IMR-90 (cell line): ENCODE measurements at regions not wholly inside any gene's neighbourhood (a gene's known extent, or its start where the extent isn't known, plus 50 kb on each side); places are given as distances from the start of the nearest gene placed in this dataset.
"Not testable (repeated sequence)": the region's sequence is repeated elsewhere in the genome, so short reads cannot be mapped to it uniquely, and the experiment has no call there.

Experiments used
- ATAC-seq: fragments of 200-7000 bp; cut with Tn5 transposase; 2 replicates; pipeline ENCODE4 v1.9.1; 2020; ENCODE audit warnings: low read depth, mild to moderate bottlenecking, moderate library complexity
- BruUV-seq: library from RNA; stranded (reverse); fragments of 400-500 nt; replicated peaks from 2 replicates; lab custom pipeline; 2021; lab: Mats Ljungman, UMichigan
- CTCF ChIA-PET: fragments of 300-600 bp; formaldehyde crosslinking; extraction: SDS; loops from one replicate; lab custom pipeline; 2021; ENCODE audit warnings: antibody characterized with exemption; lab: Yijun Ruan, JAX
- POLR2A ChIA-PET: fragments of 300-600 bp; sonication (Branson Sonifier 250); formaldehyde crosslinking; loops from one replicate; lab custom pipeline; 2022; ENCODE audit warnings: antibody characterized with exemption; ENCODE audit not compliant: unreplicated experiment; lab: Charles Lee
- DNase-seq: peaks from one replicate; pipeline ENCODE4 v3.0.0; 2013
- H2AFZ ChIP-seq: replicated peaks from 2 replicates; pipeline ENCODE3; 2013; ENCODE audit warnings: low read length, mild to moderate bottlenecking; ENCODE audit not compliant: poor library complexity
- H2AK5ac ChIP-seq: 2 replicates; pipeline ENCODE4 v1.6.1; 2013; ENCODE audit warnings: low read depth, low read length, inconsistent platforms
- H2AK9ac ChIP-seq: replicated peaks from 2 replicates; pipeline ENCODE3; 2013; ENCODE audit warnings: mild to moderate bottlenecking, low read depth, low read length, moderate library complexity; ENCODE audit not compliant: poor library complexity
- H2BK120ac ChIP-seq: 2 replicates; pipeline ENCODE4 v1.6.1; 2013; ENCODE audit warnings: low read depth, low read length, inconsistent platforms
- H2BK15ac ChIP-seq: 3 replicates; pipeline ENCODE4 v1.6.1; 2013; ENCODE audit warnings: low read depth, low read length, inconsistent platforms
- H2BK20ac ChIP-seq: 2 replicates; pipeline ENCODE4 v1.6.1; 2013; ENCODE audit warnings: low read depth, mild to moderate bottlenecking, inconsistent platforms, low read length, moderate library complexity
- H2BK5ac ChIP-seq: 2 replicates; pipeline ENCODE4 v1.6.1; 2013; ENCODE audit warnings: mild to moderate bottlenecking, low read depth, low read length, inconsistent platforms; ENCODE audit not compliant: poor library complexity, severe bottlenecking
- H3K14ac ChIP-seq: replicated peaks from 2 replicates; pipeline ENCODE4 v1.6.1; 2013; ENCODE audit warnings: low read depth, low read length, inconsistent platforms
- H3K18ac ChIP-seq: 2 replicates; pipeline ENCODE4 v1.6.1; 2013; ENCODE audit warnings: low read depth, low read length, control low read depth
- H3K23ac ChIP-seq: 2 replicates; pipeline ENCODE4 v1.6.1; 2013; ENCODE audit warnings: low read depth, low read length, inconsistent platforms
- H3K27ac ChIP-seq: 2 replicates; pipeline ENCODE4 v1.5.1; 2013; ENCODE audit warnings: mild to moderate bottlenecking, control low read depth, low read length; ENCODE audit not compliant: insufficient read depth
- H3K27me3 ChIP-seq: 2 replicates; pipeline ENCODE4 v1.6.1; 2013; ENCODE audit warnings: low read length; ENCODE audit not compliant: control insufficient read depth, insufficient read depth
- H3K36me3 ChIP-seq: 2 replicates; pipeline ENCODE4 v1.6.1; 2013; ENCODE audit warnings: low read length, mixed read lengths; ENCODE audit not compliant: control insufficient read depth, insufficient read depth
- H3K4ac ChIP-seq: 2 replicates; pipeline ENCODE4 v1.6.1; 2013; ENCODE audit warnings: low read depth, low read length, inconsistent platforms
- H3K4me1 ChIP-seq: 2 replicates; pipeline ENCODE4 v1.6.1; 2013; ENCODE audit warnings: low read length, mixed read lengths; ENCODE audit not compliant: control insufficient read depth, insufficient read depth
- H3K4me2 ChIP-seq: 2 replicates; pipeline ENCODE4 v1.6.1; 2013; ENCODE audit warnings: low read depth, mild to moderate bottlenecking, control low read depth, low read length, moderate library complexity
- H3K4me3 ChIP-seq: 2 replicates; pipeline ENCODE4 v1.5.1; 2013; ENCODE audit warnings: low read depth, mild to moderate bottlenecking, control low read depth, low read length, moderate library complexity; ENCODE audit not compliant: insufficient read depth
- H3K56ac ChIP-seq: 2 replicates; pipeline ENCODE4 v1.6.1; 2013; ENCODE audit warnings: low read length, inconsistent platforms; ENCODE audit not compliant: insufficient read depth; ENCODE audit errors: extremely low read depth
- H3K79me1 ChIP-seq, 2 experiments: 2 replicates each; pipeline ENCODE4 v1.6.1; 2013; ENCODE audit warnings: low read length in 2 of 2, inconsistent platforms in 1 of 2, low read depth in 1 of 2
- H3K9ac ChIP-seq: 2 replicates; pipeline ENCODE4 v1.6.1; 2013; ENCODE audit warnings: low read depth, low read length, control low read depth
- H3K9me1 ChIP-seq: 2 replicates; pipeline ENCODE4 v1.6.1; 2013; ENCODE audit warnings: low read length, inconsistent platforms; ENCODE audit not compliant: insufficient read depth
- H3K9me3 ChIP-seq: 2 replicates; pipeline ENCODE4 v1.6.1; 2013; ENCODE audit warnings: low read length; ENCODE audit not compliant: control insufficient read depth, insufficient read depth
- H4K20me1 ChIP-seq: 2 replicates; pipeline ENCODE4 v1.6.1; 2013; ENCODE audit warnings: low read length, inconsistent platforms; ENCODE audit not compliant: insufficient read depth
- H4K5ac ChIP-seq: 2 replicates; pipeline ENCODE4 v1.6.1; 2013; ENCODE audit warnings: mild to moderate bottlenecking, low read depth, low read length, control low read depth
- H4K8ac ChIP-seq, 2 experiments: 2 replicates each; pipeline ENCODE4 v1.6.1; 2013; ENCODE audit warnings: low read depth in 2 of 2, low read length in 2 of 2, control low read depth in 1 of 2, inconsistent platforms in 1 of 2
- H4K91ac ChIP-seq: 2 replicates; pipeline ENCODE4 v1.6.1; 2013; ENCODE audit warnings: low read depth, low read length, inconsistent platforms; ENCODE audit not compliant: insufficient read depth
- WGBS, 2 experiments: methylation state at CpG; one replicate each; pipeline versions ENCODE4 v1.1.5 to v1.1.7; 2013; ENCODE audit warnings: missing lambda C conversion rate in 2 of 2; ENCODE audit not compliant: insufficient read length in 1 of 2; ENCODE audit errors: extremely low coverage in 2 of 2; 5-methylcytosine and 5-hydroxymethylcytosine counted together
- dilution Hi-C: fragments of 300-500 bp; cut with HindIII; formaldehyde crosslinking; loops from one replicate; pipeline ENCODE4 v1.14.3; 2018; ENCODE audit warnings: low sequenced_read_pairs; ENCODE audit not compliant: unreplicated experiment
- in situ Hi-C: fragments of 300-500 bp; cut with MboI; formaldehyde crosslinking; loops from 3 replicates; pipeline ENCODE4 v1.14.3; 2019; ENCODE audit warnings: low sequenced_read_pairs, inconsistent platforms, mixed read lengths
- intact Hi-C: fragments of 100-400 bp; cut with micrococcal nuclease; formaldehyde crosslinking; loops from 2 replicates; pipeline ENCODE4 v1.10.0; 2022

- H4K5ac ChIP-seq, ATAC-seq, H3K9ac ChIP-seq, H3K4ac ChIP-seq, POLR2A ChIA-PET, H2AK5ac ChIP-seq, H4K20me1 ChIP-seq, H2BK20ac ChIP-seq, H3K36me3 ChIP-seq, BruUV-seq, H2BK5ac ChIP-seq, H2BK15ac ChIP-seq, H3K14ac ChIP-seq, H3K27me3 ChIP-seq, H2AK9ac ChIP-seq, H4K91ac ChIP-seq, H3K18ac ChIP-seq, H3K9me1 ChIP-seq, H3K4me3 ChIP-seq, H2AFZ ChIP-seq, H3K27ac ChIP-seq, H3K4me2 ChIP-seq, H2BK120ac ChIP-seq, in situ Hi-C loops, DNase-seq, H3K4me1 ChIP-seq, H3K79me1 ChIP-seq, H3K23ac ChIP-seq, CTCF ChIA-PET, H3K56ac ChIP-seq, intact Hi-C loops, H3K9me3 ChIP-seq, dilution Hi-C loops, H4K8ac ChIP-seq: not testable (repeated sequence)
- 83% methylated on average over 31 of the region's 52 CpGs; no CpG with 5 or more reads in 1 of the 2 experiments for WGBS, 2 experiments
These were observed 515.0 kb upstream of the GALNTL6 start for GRCh38 chr4:171298048-171298718.
